GM18508 (cell line): ENCODE measurements at regions not wholly inside any gene's neighbourhood (a gene's known extent, or its start where the extent isn't known, plus 50 kb on each side); places are given as distances from the start of the nearest gene placed in this dataset.

Source experiments
- ATAC-seq: cut with Tn5 transposase; IDR thresholded peaks from one replicate; pipeline ENCODE4 v1.9.1; 2021; ENCODE audit warnings: moderate number of reproducible peaks; ENCODE audit not compliant: insufficient read depth, unreplicated experiment

- ATAC-seq: no peak
Measured at GRCh38 chr11:80466570-80466969, 1025.7 kb upstream of the TENM4 start.

GRCh38 chr11:80462211-80462610 is 1021.4 kb upstream of the TENM4 start:
- no peak for ATAC-seq

GRCh38 chr11:80458376-80458775 is 1017.5 kb upstream of the TENM4 start:
- no peak for ATAC-seq

GRCh38 chr11:80457823-80458222 is 1017.0 kb upstream of the TENM4 start:
- no peak for ATAC-seq

GRCh38 chr11:80455818-80456217 is 1015.0 kb upstream of the TENM4 start:
- no peak for ATAC-seq

- ATAC-seq: no peak
Measured at GRCh38 chr11:80451105-80451504, 1010.3 kb upstream of the TENM4 start.

- ATAC-seq: no peak
Measured at GRCh38 chr11:80448709-80449108, 1007.9 kb upstream of the TENM4 start.

GRCh38 chr11:80443177-80443576 is 1002.3 kb upstream of the TENM4 start:
- no peak for ATAC-seq

- ATAC-seq: no peak
Measured at GRCh38 chr11:80441821-80442220, 1001.0 kb upstream of the TENM4 start.

GRCh38 chr11:80440835-80441234 is 1000.0 kb upstream of the TENM4 start:
- no peak for ATAC-seq

- ATAC-seq: no peak
Measured at GRCh38 chr11:80436547-80436946, 995.7 kb upstream of the TENM4 start.

GRCh38 chr11:80435345-80435744 is 994.5 kb upstream of the TENM4 start:
- ATAC-seq: no peak

GRCh38 chr11:80432057-80432456 is 991.2 kb upstream of the TENM4 start:
- no peak for ATAC-seq

GRCh38 chr11:80424012-80424695 is 983.3 kb upstream of the TENM4 start:
- peak; percentile 80 for ATAC-seq

- ATAC-seq: no peak
Measured at GRCh38 chr11:80420374-80420773, 979.5 kb upstream of the TENM4 start.

GRCh38 chr11:80417681-80418080 is 976.9 kb upstream of the TENM4 start:
- no peak for ATAC-seq

GRCh38 chr11:80415580-80415979 is 974.8 kb upstream of the TENM4 start:
- ATAC-seq: no peak

- no peak for ATAC-seq
Measured at GRCh38 chr11:80414181-80415165, 973.6 kb upstream of the TENM4 start.

GRCh38 chr11:80412604-80413003 is 971.8 kb upstream of the TENM4 start:
- ATAC-seq: no peak

GRCh38 chr11:80393210-80393609 is 952.4 kb upstream of the TENM4 start:
- ATAC-seq: no peak

- no peak for ATAC-seq
Measured at GRCh38 chr11:80390505-80390904, 949.7 kb upstream of the TENM4 start.
